Dermis microvascular lymphatic vessel endothelial cell (primary cell): ENCODE measurements at regions not wholly inside any gene's neighbourhood (a gene's known extent, or its start where the extent isn't known, plus 50 kb on each side); places are given as distances from the start of the nearest gene placed in this dataset.
A peak's percentile ranks its signal among the peaks of the same experiment; 100 is the strongest.

ENCODE experiments used
- DNase-seq, 2 donors: peaks; one replicate each; pipeline versions ENCODE4 v3.0.0 to v3.0.0-alpha.2; 2010; ENCODE audit warnings: low read depth in 2 of 2

DNA sequence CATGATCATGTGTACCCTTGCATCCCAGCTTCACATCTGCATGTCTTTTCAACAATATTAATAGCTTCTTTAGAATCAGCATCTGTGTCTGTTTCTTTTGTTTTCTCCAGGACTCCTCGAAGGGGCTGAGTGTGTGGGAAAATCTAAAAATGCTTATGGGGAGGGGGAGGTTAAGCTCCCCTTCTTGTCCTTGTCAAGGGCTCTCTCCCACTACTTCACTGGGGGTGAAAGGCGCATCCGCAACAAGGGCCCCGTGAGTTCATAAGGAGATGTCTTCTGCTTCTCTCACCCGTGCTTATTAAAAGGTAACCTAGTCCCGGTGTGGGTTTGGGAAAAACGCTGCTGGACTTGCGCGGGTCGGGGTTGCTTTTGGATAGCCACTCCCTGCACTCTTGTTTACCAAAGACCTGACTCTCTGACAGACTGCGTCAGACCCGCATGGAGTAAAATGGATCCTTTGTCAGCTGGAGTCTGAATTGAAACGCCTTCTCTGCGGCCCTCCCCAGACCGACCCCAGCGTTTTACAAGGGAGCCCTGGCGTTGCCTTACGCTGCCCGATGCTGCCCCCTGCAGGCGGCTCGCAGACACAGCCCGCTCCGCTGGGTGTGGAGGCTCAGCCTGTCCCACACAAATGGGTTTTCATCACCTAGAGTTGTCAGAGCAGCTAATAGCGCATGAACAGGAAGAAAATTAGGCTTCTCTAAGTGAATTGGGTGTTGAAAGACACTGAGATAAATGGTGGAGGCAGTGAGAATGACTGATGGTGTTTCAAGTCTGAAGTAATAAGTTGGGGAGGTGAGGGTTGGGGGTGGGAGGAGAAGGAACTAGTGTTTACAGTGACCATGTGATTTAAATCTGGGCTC is 53.8 kb downstream of the IER5 start:
- DNase-seq = peak; percentile 60 to 83

DNA sequence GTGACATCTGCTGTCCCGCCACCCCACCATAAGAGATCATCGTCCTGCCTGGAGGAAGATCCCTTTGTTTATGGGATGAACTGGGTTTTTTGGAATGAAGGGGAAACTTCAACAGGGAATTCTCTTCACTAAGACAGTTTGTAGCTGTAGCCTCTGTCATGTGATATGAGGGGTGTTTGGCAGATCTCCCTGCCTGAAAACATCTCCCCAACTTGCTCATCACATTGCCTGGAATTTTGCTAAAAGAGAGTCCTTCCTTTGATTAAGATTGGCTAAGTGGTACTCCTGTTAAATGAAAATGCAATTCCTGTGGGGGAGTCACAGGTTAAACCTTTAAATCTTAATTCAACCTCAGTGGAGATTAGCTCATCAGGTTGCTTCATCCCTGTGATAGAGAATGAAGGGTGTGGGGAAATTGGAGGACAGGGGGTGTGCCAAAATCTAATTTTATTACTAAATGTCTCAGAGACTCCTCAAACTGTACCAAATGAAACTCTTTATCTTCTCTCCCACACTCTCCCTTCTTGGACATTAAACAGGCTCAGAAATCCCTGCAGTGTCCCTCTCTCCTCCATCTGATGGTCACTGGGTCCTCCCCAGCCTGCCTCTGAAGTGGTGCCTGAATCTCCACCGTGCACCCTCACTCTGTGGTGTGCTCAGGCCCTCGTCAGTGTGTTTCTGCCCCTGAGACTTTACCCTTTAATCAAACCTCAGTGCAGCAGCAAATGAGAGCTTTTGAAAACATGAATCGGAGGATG is 54.8 kb downstream of the IER5 start:
- no peak for DNase-seq

DNA sequence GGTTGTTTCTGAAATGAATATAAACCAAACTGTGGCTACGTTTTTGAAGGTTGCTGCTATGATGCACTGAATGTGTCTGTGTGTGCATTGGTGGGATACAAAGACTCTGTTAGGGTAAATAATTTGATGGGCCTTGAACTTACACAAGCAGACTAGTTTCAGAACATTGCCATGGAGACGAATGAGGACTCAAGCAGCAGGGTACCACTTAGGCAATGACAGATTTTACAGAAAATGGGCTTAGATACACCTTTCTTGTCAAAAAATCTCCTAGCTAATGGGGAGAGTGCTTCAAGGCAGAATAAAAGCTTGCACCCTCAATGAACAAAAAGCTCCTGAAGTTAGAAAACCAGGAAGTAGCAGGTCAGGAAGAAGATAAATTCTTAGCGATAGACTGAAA is 55.7 kb downstream of the IER5 start:
- no peak for DNase-seq

DNA sequence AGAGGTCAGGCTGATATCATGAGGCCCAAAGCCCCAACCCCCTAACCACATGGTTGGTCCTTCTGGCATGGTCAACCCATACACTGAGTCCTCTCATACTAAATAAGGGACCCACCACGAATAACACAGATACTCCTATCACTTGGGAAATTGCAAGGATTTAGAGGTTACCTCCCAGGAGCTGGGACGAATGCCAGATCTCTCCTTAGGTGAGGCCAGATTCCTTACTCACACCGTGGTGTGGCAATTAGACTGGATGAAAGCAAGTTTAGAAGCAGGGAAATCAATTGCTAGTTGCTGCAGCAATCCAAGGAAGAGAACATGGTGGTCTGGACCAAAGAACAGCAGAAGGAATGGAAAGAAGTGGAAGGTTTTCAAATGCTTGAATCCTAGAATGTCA is 60.1 kb downstream of the IER5 start:
- no peak for DNase-seq

DNA sequence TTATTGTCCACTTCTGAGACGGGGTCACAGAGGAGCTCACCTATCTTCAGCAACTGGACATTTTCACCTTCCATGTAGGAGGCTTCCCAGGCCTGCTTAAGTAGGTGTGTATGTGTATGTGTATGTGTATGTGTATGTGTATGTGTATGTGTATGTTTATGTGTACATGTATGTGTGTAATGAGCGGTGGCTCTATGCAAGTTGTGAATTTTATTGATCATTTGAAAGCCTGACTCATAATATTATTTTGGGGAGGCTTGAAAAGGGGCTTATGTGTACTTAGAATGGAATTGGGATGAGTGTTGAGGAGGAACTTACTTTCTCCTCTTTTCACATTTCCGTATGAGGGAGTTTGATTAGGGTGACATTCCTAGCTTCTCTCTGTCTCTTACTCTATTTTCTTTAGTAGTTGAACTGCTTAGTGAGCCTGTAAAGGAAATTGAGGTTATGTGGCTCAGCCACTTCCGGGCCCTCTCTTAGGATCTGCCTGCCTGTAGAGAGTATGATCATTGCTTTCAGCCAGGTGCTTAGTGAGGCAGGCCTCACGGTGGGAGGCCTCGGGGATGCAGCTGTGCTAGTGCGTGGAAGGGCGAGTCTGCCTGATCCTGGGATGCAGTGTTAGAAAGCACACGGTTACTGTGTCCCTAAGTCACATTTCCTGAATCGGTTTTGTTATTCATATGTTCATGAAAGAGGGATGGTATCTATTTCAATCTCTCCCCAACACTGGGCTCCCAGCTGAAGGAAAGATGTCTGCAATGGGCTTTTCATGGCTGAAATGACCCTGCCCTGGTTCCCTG is 61.0 kb downstream of the IER5 start:
- no peak for DNase-seq

DNA sequence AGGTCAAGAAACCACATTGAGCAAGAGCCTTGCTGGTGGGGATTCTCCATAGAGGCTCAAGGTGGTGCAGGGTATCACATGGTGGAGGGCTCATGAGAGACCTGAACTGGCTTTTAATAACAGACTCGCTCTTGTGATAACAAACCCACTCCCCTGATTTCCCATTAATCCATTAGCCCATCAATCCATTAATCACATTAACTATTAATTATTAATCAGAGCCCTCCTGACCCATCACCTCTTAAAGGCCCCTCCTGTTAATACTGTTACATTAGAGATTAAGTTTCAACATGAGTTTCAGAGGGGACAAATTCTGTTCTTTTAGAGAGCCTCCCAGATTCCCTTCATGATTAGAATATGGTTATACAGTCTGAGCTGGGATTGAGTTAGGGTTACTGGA is 61.8 kb downstream of the IER5 start:
- DNase-seq = no peak

DNA sequence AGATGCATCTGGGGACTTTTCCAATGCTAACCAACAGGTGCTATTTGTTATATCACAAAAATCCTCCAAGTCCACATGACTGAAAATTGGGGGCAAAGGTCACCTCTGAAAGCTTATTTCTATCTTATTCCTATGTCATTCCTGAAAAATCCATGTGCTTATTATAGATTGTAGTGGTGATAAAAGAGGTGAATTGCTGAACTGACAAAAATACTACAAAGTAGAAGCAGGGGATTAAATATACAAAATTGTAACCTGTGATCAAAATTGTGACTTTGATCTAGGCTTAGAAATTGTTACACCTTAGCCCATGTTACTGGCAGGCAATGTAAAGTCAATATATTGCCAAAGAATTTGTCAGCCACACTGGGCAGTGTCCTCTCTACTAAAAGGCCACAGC is 62.3 kb downstream of the IER5 start:
- DNase-seq = no peak

DNA sequence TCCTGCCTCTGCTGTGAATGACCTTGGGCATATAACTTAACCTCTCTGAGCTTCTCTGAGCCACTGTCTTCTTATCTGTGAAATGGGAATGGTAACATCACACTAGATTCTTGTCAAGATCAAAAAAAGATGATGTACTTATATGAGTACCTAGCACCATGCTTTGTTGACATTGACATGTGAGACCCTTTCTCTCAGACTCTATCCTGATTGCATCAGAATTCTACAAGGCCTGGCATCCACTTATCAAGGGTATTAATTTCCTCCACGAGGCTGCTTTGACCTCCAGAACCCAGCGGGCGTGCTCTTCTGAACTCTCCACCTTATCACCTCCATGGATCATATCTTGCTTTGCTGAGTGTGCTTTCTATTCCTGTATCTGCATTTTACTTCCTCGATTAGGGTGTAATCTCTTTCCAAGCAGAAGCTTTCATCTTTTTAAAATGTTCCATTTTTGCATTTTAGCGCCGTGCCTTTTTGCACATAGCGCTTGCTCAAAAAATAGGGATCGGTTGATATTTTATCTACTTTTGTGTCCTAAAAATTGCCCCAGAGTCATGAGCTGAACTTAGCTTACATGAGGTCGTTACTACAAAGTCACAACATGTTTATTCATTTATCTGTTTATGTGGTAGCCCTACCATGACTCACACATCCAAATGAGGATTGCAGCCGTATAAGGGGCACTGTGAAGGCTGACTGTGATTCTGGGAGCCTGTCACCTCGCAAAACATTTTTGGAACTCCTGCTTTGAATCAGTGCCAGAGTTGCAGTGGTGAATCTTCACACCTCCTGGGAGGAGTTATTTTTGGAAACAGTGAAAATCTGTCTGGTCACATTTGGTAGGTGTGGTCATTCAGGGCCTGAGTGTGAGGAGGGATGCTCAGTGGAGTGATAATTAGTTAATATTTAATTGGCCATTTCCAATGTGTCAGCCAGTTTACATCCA is 63.2 kb downstream of the IER5 start:
- DNase-seq = no peak

DNA sequence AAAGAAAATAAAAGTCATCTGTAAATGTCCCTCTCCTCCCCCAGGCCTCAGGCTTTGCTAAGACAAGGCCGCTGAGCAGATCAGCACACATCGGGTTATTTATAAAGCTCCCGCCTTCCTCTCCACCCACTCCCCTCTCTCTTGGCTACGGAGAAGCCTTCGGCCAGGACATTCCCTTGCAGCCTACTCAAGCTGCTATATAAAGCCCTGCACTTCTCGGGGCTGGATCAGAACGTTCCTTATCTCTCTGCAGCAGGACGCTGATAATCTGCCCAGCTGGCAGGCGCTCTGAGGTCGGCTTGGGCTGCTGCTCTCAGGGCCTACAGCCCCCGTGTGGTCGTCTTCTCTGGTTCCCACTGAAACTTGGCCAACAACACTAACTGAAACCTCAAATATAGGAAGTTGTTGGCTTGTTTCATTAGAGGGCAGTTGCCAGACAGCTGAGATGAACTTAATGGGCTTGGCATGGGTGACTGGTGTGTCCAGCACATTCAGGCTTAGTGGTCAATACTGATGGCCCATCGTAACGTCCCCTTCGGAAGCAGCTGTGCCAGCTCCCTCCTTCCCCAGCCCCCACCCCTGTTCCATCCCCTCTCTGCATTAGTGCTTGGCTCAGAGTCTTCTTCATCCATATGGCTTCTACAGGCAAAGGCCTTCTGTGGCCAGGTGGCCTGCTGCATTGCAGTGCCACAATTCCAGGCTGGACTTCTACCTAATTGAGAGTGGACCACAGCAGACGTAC is 64.6 kb downstream of the IER5 start:
- peak; percentile 45 to 94 for DNase-seq

DNA sequence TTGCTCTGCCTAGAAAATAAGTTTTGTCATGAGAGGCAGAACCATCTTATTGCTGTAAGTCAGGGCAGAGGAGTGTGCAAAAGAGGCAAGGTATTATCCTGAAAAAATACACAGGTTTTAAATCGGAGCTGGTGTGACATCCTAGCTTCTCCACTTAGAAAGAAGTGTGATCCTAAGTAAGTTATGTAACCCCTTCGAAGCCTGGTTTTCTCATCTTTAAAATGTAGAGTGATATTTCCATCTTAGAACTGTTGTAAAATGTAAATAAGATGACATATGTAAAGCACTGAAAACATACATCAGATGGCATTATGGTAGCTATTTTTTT is 65.1 kb downstream of the IER5 start:
- DNase-seq = no peak

DNA sequence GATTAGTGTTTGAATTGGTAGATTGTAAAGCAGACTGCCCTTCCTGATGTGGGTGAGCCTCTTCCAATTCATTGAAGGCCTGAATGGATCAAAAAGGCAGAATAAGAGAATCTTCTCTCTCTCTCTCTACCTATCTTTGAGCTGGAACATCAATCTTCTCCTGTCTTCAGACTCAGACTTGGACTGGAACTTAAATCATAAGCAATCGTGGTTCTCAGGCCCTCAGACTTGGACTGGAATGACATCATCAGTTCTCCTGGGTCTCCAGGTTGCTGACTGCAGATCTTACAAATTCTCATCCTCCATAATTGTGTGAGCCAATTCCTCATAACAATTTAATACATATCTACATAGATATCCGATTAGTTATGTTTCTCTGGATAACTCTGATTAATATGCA is 66.8 kb downstream of the IER5 start:
- no peak for DNase-seq

DNA sequence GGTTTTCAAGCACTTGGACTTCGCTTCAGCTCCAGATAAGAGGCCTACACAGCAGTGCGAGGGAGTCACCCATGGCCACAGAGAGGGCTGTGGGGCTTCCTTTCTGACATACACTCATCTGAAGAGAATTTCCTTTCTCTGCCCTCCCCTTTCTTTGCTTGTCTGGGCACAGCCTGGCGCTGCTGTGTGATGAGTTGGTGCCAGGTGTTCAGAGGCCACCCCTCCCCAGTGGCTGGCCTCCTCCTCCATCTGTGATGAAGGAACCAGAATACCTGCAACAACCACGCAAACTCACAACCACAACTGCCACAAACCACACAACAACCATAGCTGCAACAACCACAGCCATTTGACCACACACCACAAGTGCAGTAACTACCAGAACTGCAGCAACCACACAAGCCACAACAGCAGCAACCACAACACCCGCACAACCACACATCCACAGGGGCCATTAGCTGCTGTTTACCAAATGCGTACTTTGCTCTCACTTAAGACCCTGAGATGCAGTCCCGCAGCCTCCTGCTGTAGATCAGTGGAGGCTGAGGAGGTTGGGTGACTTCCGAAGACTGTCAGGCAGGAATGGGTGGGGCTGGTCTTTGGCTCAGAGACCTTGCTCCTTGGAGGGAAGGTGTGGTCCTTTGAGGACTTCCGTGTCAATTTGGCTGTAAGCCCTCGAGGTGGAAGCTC is 71.1 kb downstream of the IER5 start:
- DNase-seq = peak in 1 of 2 donors; percentile 72

DNA sequence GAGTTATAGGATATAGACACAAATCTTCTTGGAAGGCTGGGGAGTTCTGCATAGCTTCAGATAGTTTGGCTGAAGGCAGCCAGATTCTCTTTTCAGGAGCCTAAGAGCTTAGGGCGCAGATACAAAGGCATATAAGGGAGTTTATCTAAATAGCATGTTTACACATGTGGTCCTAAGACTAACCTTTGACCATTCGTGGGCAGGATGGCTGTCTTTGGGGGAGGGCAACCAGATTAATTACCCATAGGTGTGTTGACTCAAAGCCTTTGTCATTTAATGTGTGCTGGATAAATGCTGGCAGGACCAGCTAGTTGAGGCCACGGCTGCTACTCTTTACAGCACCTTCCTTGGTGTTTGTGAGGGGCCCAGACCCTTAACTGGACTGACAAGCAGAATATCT is 71.8 kb downstream of the IER5 start:
- no peak for DNase-seq

DNA sequence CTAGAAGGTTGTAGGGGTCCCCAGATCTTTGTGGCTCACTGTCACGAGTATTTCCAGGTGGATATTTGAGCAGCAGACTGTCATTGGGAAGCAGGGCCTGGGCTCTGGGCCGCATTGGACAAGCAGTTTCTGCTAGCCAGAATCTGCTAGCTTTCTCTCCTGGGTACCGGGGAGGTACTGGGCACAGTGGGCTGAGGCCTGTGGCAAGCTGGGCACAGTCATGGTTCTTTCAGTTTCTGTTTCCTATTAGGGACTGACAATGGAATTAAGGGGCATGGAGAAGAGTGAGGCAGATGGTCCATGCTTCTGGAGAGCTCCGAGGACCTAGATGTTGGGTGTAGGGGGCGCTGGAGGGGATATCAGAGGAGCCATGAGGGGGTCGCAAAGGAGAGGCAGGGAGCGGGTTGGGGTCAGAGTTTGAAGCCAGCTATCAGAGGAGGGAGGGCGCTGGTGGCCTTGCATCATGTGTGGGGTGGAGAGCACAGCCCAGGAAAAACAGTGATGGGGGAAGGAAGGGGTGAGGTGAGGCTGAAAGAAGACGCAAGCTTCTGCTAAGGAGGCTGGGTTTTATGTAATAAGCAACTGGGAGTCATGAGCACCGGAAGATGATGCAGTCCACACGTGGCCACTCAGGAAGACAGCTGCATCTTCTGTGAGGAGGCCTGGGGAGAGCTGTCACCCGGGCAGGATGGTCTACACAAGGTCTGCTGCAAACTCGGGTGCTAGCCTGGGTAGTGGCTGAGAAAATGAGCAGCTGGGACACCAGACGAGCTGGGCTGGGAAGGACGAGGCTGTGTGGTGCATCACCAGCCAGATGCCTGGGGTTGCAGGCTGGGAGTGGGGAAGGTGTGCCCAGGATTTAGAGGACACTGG is 72.7 kb downstream of the IER5 start:
- DNase-seq = no peak

DNA sequence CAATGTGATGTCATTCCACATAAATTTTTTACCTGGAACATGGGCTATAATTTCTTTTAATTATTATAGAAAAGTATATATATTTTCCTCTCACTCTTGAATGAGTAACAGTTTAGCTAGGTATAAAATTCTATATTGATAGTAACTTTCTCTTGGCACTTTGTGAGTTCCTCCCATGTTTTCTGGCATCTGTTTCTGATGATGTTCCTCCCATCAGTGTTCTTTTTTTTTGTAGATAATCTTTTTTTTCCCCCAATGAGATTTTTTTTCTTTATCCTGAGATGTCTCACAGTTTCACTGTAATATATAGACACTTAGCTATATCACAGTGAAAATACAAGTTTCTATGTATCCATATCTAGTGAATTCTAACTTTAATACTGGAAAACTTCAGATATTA is 75.2 kb downstream of the IER5 start:
- no peak for DNase-seq

DNA sequence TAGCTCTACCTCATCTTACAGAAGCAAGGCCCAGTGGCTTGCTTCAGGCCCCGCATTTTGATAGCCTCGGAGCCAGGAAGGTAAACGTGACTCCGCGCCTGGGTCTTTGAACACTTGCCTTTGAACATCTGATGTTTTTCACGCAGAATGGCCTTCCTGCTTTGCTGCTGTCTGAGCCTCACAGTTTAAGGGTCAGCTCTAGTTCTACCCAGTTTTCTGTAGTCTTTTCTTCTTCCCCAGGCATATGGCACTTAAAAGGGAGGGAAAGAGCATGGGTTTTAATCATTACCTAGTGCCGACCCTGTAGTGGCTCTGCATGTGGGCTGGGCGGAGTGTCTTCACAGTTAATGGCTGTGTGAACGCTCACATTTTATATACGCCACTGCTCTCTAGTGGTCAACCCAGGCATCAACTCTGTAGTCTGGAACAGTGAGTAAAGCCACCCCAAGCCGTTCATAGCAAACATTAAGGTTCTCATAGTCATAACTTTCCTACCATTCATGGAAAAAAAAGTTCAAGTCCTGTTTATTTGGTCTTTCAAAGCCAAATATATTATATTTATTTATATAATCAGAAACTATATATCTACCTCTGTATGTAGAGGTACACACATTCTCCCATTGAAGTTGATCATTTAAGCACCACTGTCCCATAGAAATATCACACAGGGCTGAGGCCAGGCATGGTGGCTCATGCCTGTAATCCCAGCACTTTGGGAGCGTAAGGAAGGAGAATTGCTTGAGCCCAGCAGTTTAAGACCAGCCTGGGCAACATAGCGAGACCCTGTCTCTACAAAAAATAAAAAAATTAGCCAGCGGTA is 78.1 kb downstream of the IER5 start:
- DNase-seq = peak; percentile 48 to 78

DNA sequence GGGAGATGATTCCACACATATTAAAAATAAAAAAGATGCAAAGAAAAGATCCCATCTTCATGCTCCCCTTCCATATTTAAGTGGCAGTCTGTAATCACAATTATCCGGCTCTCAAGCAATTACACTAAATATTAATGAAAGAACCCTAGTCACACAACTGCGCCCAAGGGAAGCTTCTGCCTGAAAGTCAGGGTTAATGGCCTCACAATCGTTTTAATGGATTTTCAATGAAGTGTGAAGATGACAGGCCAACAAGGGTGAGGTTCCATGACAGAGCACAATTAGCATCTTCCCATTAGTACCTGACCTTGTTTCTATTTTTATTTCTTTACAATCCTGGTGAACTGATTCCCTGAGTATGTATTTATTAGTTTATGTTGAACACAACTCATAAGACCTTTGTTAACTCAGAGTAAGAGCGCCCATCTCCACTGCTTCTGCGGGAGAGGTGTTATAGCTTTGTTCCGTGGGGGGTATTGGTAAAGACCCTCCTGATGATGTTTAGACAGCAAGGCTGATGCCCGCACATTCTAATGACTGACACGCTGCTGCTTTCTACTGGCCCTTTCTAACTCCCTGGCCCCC is 80.9 kb downstream of the IER5 start:
- DNase-seq = no peak

DNA sequence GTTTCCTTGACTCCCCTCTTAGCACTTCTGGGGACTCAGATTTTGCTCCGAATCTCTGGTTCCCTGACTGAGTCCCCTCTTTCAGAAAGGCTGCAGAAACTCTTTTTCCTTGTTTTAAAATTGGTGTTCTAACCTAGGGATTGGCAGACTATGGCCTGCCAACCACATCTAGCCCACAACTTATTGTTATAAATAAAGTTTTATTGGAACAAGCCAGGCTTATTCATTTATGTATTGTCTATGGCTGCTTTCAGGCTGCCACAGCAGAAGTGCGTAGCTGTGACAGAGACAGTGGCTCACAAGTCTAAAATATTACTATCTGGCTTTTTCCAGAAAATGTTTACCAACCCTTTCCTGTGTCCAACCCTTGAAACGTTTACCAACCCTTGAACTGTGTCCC is 81.7 kb downstream of the IER5 start:
- no peak for DNase-seq
